Activated T-helper 9 cell treated with anti-CD3 and anti-CD28 coated beads, Interleukin-2, amount 50 U/mL, for 16 hours (primary cell): ENCODE measurements at regions not wholly inside any gene's neighbourhood (a gene's known extent, or its start where the extent isn't known, plus 50 kb on each side); places are given as distances from the start of the nearest gene placed in this dataset.
A peak's percentile ranks its signal among the peaks of the same experiment; 100 is the strongest.
"Not testable (repeated sequence)": the region's sequence is repeated elsewhere in the genome, so short reads cannot be mapped to it uniquely, and the experiment has no call there.

Source experiments
- DNase-seq: peaks from one replicate; pipeline ENCODE4 v3.0.0-alpha.2; 2020; ENCODE audit warnings: low read depth

GRCh38 chrX:149420566-149420965 is 84.5 kb downstream of the IDS start:
- DNase-seq, result not testable (repeated sequence)

DNA sequence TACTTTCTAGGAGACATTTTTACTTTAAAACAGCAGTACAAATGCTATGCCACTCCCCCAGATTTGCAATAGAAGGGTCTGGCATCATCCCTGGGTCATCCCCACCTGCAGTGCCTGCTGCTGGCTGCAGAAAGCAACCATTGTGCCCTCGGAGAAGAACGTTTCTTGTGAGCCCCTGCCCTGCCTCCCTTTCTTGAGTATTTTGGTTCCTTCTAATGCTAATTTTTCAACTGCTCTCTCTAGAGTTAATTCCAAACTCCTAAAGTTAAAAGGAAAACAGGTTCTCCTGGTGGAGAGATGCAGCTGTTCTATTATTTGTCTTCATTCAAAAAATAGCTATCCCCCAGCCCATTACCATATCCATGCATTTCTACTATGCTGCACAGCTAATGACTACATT is 107.1 kb downstream of the IDS start:
- DNase-seq, result no peak

- DNase-seq, result no peak
Observed at GRCh38 chrX:149392921-149393320, 112.2 kb downstream of the IDS start.

DNA sequence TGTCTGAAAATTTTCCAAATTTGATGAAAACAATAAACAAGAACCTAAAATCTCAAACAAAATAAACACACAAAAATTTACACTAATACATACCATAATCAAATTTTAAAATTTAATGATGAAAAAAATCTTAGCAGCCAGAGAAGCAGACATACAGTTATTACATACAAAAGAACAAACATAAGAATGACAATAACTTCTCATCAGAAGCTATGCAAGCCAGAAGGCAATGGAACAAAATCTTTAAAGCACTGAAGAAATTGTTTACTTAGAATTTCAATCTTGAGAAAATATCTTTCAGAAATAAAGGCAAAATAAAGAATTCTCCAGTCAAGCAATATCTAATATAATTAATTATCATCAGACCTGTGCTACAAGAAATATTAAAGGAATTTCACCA is 121.3 kb downstream of the IDS start:
- DNase-seq, result no peak

GRCh38 chrX:149374751-149375150 is 130.4 kb downstream of the IDS start:
- no peak for DNase-seq

DNA sequence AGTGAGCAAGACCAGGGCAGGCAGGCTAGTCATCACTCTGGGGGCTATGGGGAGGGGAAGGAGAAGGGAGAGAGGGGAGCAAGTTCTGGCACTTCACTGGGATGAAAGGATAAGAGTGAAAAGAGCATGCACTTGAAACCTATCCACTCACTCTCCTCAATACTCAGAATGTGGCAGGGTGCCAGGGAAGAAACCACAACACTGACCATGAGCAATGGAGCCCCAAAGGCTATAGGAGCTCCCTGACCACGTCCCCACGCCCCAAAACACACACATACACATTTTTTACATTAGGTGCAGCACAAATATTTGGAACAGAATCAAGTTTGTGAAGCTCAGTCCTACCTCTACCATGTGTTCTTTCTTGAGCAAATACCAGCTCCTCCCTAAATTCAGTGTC is 132.2 kb downstream of the IDS start:
- DNase-seq, result no peak

- DNase-seq, result no peak
Observed at GRCh38 chrX:149371986-149372385, 133.1 kb downstream of the IDS start.

GRCh38 chrX:149370097-149370496 is 135.0 kb downstream of the IDS start:
- no peak for DNase-seq

GRCh38 chrX:149365552-149365951 is 139.6 kb downstream of the IDS start:
- no peak for DNase-seq

DNA sequence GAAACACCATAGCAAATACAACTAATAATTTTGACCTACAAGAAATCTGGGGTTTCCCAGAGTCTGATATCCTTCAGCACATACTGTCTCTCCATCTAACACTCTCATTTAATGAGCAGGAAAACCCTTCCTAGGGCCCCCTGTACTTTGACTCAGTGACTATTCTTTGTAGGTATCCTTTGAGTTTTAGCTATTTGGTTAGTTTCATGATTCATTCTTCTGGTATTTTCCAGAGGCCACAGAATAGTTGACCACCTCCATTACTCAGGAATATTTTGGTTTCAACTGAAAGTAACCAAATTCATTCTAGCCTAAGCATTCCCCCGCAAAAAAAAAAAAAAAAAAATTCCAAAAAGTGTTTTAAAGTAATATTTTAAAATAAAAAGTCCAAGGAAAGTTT is 140.0 kb downstream of the IDS start:
- DNase-seq, result no peak

GRCh38 chrX:149363965-149364364 is 141.1 kb downstream of the IDS start:
- DNase-seq, result no peak

GRCh38 chrX:149346306-149346705 is 158.8 kb downstream of the IDS start:
- DNase-seq, result no peak

GRCh38 chrX:149322316-149322715 is 182.8 kb downstream of the IDS start:
- no peak for DNase-seq

DNA sequence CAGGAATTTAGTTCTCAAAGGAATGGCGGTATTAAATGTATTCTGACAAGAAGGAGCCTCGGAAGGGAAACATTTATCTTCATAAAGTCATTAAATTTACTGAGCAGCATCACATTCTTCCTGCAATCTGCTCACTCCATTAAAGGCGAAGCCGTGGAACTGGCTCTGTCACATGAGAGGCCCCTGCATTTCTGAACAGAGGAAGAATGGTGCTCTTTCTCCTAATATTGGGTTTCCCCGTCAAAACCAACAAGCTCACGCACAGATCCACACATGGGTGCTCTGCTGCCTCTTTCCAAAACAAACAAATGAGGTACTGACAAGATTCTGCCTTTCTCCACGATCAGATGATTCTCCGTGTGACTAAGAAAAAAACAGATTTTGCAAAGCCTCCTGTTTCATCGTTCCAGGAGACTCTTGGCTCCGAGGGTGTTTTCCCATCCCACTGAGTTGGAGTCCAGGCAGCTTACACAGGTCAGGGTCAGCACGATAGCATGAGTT is 191.2 kb downstream of the IDS start:
- no peak for DNase-seq

DNA sequence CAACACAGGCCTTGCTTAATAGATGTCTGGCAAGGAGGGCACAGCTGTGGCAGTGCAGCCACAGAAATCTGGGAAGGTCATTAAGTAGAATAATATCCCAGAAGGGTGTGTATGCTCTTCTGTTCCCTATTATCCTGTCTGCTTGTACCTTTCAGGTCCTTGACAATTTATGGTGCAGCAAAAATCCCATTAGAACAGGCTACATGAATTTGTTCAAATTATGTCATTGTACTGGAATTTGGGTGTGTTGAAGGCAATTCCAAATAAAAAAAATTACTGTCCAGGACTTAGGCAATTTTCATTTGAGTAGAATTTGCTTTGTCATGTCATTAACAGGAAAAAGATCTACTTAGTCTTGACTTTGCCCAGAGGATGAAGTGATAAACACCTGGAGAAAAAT is 192.1 kb downstream of the IDS start:
- no peak for DNase-seq

DNA sequence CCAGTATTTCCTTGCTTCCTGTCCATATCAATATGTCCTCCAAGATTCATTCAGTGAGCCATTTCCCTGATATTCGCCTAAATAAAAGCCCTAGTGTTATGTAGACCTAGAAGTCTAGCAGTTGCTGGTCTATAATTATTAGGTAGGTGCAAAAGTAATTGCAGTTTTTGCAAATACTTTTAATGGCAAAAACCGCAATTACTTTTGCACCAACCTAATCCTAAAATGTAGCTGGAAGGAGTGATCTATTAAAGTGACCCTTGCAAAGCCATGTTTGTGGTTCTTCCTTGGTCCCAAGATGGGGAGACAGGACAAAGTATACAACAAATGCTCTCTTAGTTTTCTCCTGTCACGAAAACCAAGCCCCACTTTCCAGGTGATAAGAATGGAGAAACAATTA is 193.0 kb downstream of the IDS start:
- DNase-seq, result no peak

GRCh38 chrX:149302705-149303104 is 202.4 kb downstream of the IDS start:
- DNase-seq, result no peak

DNA sequence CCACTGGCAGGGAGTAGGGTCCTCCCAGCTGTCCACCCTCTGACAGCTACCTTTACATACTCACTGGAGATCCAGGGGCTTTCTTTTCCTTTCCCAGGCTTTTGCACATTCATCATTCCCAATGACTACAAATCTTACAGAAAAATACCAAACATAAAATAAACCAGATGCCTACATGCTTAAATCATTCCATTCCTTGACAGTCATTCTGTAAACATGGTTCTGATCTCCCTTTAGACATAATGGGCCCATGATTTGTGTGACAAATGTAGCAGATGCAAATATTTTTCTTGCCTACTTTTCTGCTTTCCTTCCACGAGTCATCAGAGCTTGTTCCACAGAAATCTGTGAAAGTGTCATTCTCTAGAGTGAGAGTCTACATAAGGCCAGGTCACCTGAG is 207.0 kb downstream of the IDS start:
- no peak for DNase-seq

- DNase-seq, result no peak
Observed at GRCh38 chrX:149296092-149296491, 209.0 kb downstream of the IDS start.

DNA sequence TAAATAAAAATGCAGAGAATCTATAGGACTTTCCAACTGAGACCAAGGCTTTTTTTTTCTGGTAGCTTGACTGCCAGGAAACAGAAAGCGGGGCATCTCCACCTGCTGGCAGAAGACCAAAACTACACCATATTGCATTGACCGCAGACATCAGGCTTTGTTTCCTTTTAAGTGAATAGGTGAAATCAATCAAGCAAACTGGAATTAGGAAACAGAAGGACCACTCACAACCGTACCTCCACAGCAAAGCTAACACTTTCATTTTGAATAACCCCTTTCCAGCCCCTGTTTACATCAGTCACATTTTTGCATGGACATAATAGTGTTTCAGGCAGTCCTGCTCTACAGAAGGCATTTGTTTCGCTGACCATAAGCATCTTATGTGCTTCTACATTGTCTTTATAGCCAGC is 218.2 kb downstream of the IDS start:
- peak; percentile 8 for DNase-seq

DNA sequence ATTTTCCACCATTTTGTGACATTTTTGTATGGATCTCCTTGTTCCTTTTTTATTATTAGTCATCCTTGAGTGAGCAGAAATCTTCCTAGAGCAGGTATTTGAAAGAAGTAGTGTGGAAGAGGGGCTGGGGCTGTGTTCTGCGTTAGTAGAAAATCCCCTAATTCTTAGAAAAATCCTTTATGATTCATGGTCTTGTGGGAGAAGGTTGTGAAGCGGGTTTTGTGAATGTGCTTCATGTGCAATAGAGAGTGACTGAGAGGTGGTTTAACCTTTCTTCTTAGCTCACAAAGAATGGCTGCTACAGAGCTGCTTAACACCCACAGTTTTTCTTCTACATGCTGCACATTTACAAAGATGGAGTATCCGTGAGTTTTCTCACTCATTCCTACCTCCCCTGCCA is 220.5 kb downstream of the IDS start:
- DNase-seq, result no peak

- no peak for DNase-seq
Observed at GRCh38 chrX:149283853-149284252, 221.3 kb downstream of the IDS start.

- no peak for DNase-seq
Observed at GRCh38 chrX:149282909-149283308, 222.2 kb downstream of the IDS start.

- DNase-seq, result no peak
Observed at GRCh38 chrX:149280011-149280410, 225.1 kb downstream of the IDS start.

DNA sequence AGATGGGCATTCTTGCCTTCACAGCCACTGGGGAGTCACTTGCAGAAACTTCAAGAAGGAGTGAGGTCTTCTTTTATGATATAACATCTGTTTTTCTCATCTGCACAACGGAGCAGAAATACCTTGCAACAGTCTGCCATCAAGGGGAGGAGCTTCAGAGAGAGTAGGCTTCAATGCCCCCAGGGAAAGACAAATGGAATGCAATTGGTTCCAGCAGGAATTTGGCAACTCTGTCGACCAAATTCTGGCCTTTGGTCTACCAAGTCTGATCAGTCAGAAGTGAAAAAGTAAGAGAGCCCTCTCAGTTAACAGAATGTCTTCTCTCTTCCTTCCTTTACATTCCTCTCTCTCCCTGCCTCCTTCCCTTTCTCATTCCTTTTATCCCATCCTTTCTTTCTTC is 229.3 kb downstream of the IDS start:
- DNase-seq, result no peak
